ENCODE measurements at regions not wholly inside any gene's neighbourhood (a gene's known extent, or its start where the extent isn't known, plus 50 kb on each side); places are given as distances from the start of the nearest gene placed in this dataset.

GRCh38 chr1:212211371-212211770, 73.8 kb upstream of the PPP2R5A start:
- ChIA-PET CTCF (no interaction called here), POLR2A (no interaction called here)
- Histone ChIP-seq H3K9me3 (ENCODE audit: control insufficient read depth in 2 of 3, low read length in 3 of 3) (no peaks in the 10 kb centered on the region), H3K27ac (ENCODE audit: low read depth, low read length) (no peak overlapping the region), H3K4me3 (ENCODE audit: low read length) (no peak overlapping the region), H3K27me3 (ENCODE audit: control insufficient read depth in 2 of 2, insufficient read depth in 2 of 2, low read length in 2 of 2) (no peaks in the 10 kb centered on the region), H3K4me1 (ENCODE audit: control insufficient read depth in 2 of 2, insufficient read depth in 2 of 2, low read length in 2 of 2) (no peaks in the 10 kb centered on the region), H3K36me3 (ENCODE audit: control insufficient read depth in 2 of 3, insufficient read depth in 3 of 3, low read length in 3 of 3) (no peaks in the 10 kb centered on the region)
- intact Hi-C loops (cut with micrococcal nuclease): no loop called here
- ATAC-seq: no peak
- Mint-ChIP-seq H3K36me3 (peaks cover 0 to 1% (median 0%) of the 10 kb centered on the region in 5 donors), H3K4me1 (peaks cover 0 to 5% (median 0%) of the 10 kb centered on the region in 7 donors), H3K27ac (no peak overlapping the region), H3K9me3 (peaks cover 0 to 1% (median 0%) of the 10 kb centered on the region in 11 donors), H3K27me3 (peaks cover 0 to 9% (median 0%) of the 10 kb centered on the region in 5 donors), H3K4me3 (no peak overlapping the region)
- no peak for DNase-seq

- Histone ChIP-seq H3K4me1 (ENCODE audit: control insufficient read depth in 2 of 2, insufficient read depth in 2 of 2, low read length in 2 of 2) (no peaks in the 10 kb centered on the region), H3K27me3 (ENCODE audit: control insufficient read depth in 2 of 2, insufficient read depth in 2 of 2, low read length in 2 of 2) (no peaks in the 10 kb centered on the region), H3K9me3 (ENCODE audit: control insufficient read depth in 2 of 3, low read length in 3 of 3) (no peaks in the 10 kb centered on the region), H3K27ac (ENCODE audit: low read depth, low read length) (no peak overlapping the region), H3K4me3 (ENCODE audit: low read length) (no peak overlapping the region), H3K36me3 (ENCODE audit: control insufficient read depth in 2 of 3, insufficient read depth in 3 of 3, low read length in 3 of 3) (no peaks in the 10 kb centered on the region)
- no peak overlapping the region for H3K27ac Mint-ChIP-seq
- POLR2A ChIA-PET: no interaction called here
- H3K4me3 Mint-ChIP-seq: no peak overlapping the region
- peaks cover 0 to 5% (median 0%) of the 10 kb centered on the region in 7 donors for H3K4me1 Mint-ChIP-seq
- H3K27me3 Mint-ChIP-seq: peaks cover 0 to 3% (median 0%) of the 10 kb centered on the region in 5 donors
- peaks cover 0 to 1% (median 0%) of the 10 kb centered on the region in 11 donors for H3K9me3 Mint-ChIP-seq
- DNase-seq (no peak), ATAC-seq (no peak)
- CTCF ChIA-PET: no interaction called here
- intact Hi-C loops (cut with micrococcal nuclease): no loop called here
- H3K36me3 Mint-ChIP-seq: peaks cover 0 to 1% (median 0%) of the 10 kb centered on the region in 5 donors
These were observed 72.9 kb upstream of the PPP2R5A start for GRCh38 chr1:212212343-212212742.

DNA sequence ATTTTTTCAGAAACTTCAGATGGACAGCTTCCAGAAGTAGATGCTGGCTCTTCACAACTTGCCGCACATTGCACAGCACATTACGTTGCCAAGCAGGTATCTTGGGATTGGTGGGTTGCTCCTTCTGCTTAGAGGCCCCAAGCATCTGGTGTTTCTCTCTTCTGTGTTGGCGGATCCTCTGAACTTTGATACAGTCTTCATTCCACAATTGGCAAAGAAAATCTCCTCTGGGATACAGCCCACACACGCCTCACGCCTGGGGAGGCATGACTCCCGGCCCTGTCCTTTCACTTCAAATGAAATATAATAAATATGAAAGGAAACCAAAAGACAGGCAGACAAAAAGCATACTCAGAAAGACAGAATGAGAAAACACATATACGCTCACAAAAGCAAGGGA, 72.3 kb upstream of the PPP2R5A start:
- no peaks in the 10 kb centered on the region for H3K9me3 ChIP-seq (ENCODE audit: control insufficient read depth in 2 of 3, low read length in 3 of 3)

DNA sequence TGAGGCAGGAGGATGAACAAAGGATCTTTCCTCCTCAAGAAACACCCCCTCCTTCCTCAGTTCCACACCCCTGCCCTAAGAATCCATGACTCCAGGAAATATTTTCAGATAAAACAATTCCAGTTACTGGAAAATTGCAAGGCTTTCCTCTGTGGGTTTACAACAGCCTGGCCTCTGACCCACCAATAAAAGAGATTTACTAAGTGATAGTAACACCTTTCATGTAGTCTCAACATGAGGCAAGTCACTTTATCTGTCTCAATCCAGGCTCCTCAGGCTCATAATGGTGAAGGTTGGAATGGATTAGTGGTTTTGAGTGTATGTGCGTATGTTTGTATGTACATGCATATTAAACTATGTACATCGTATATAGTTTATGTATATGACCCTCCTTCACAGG, 71.4 kb upstream of the PPP2R5A start:
- H3K27me3 Mint-ChIP-seq: peaks cover 0 to 3% (median 0%) of the 10 kb centered on the region in 5 donors
- H3K27ac Mint-ChIP-seq: no peak overlapping the region
- ChIA-PET CTCF (interaction anchor here (0.7 kb wide), 1 partner anchor 154 kb away, joined by 3 read pairs; no protein-coding TSS in a partner anchor), POLR2A (no interaction called here)
- peaks cover 5 to 11% (median 6%) of the 10 kb centered on the region in 7 donors for H3K4me1 Mint-ChIP-seq
- no peaks in the 10 kb centered on the region for H3K27me3 ChIP-seq (ENCODE audit: control insufficient read depth in 2 of 2, insufficient read depth in 2 of 2, low read length in 2 of 2)
- intact Hi-C loops (cut with micrococcal nuclease): no loop called here
- H3K36me3 ChIP-seq (ENCODE audit: control insufficient read depth in 2 of 3, insufficient read depth in 3 of 3, low read length in 3 of 3): no peaks in the 10 kb centered on the region
- H3K27ac ChIP-seq (ENCODE audit: low read depth, low read length): no peak overlapping the region
- no peak overlapping the region for H3K4me3 Mint-ChIP-seq
- peaks cover 0 to 1% (median 0%) of the 10 kb centered on the region in 11 donors for H3K9me3 Mint-ChIP-seq
- no peak overlapping the region for H3K4me3 ChIP-seq (ENCODE audit: low read length)
- ATAC-seq (no peak), DNase-seq (no peak)
- peaks cover 0 to 1% (median 0%) of the 10 kb centered on the region in 5 donors for H3K36me3 Mint-ChIP-seq
- H3K9me3 ChIP-seq (ENCODE audit: control insufficient read depth in 2 of 3, low read length in 3 of 3): no peaks in the 10 kb centered on the region
- no peaks in the 10 kb centered on the region for H3K4me1 ChIP-seq (ENCODE audit: control insufficient read depth in 2 of 2, insufficient read depth in 2 of 2, low read length in 2 of 2)

More for the DNA sequence above, 72.3 kb upstream of the PPP2R5A start:
- Mint-ChIP-seq H3K36me3 (peaks cover 0 to 1% (median 0%) of the 10 kb centered on the region in 5 donors), H3K4me3 (no peak overlapping the region), H3K27ac (no peak overlapping the region), H3K9me3 (peaks cover 0 to 1% (median 0%) of the 10 kb centered on the region in 11 donors), H3K4me1 (peaks cover 0 to 5% (median 0%) of the 10 kb centered on the region in 7 donors), H3K27me3 (peaks cover 0 to 3% (median 0%) of the 10 kb centered on the region in 5 donors)
- ATAC-seq (no peak), DNase-seq (no peak)
- no peak overlapping the region for H3K4me3 ChIP-seq (ENCODE audit: low read length)
- intact Hi-C loops (cut with micrococcal nuclease): no loop called here
- ChIA-PET POLR2A (no interaction called here), CTCF (no interaction called here)
- no peak overlapping the region for H3K27ac ChIP-seq (ENCODE audit: low read depth, low read length)
- no peaks in the 10 kb centered on the region for H3K27me3 ChIP-seq (ENCODE audit: control insufficient read depth in 2 of 2, insufficient read depth in 2 of 2, low read length in 2 of 2)
- no peaks in the 10 kb centered on the region for H3K4me1 ChIP-seq (ENCODE audit: control insufficient read depth in 2 of 2, insufficient read depth in 2 of 2, low read length in 2 of 2)
- H3K36me3 ChIP-seq (ENCODE audit: control insufficient read depth in 2 of 3, insufficient read depth in 3 of 3, low read length in 3 of 3): no peaks in the 10 kb centered on the region

- Mint-ChIP-seq H3K4me3 (no peak overlapping the region), H3K27ac (no peak overlapping the region), H3K9me3 (peaks cover 0 to 1% (median 0%) of the 10 kb centered on the region in 11 donors), H3K4me1 (peaks cover 6 to 17% (median 10%) of the 10 kb centered on the region in 7 donors), H3K27me3 (peaks cover 0 to 3% (median 0%) of the 10 kb centered on the region in 5 donors), H3K36me3 (peaks cover 0 to 1% (median 0%) of the 10 kb centered on the region in 5 donors)
- CTCF ChIA-PET: interaction anchor here (0.7 kb wide), 1 partner anchor 154 kb away, joined by 3 read pairs; no protein-coding TSS in a partner anchor
- H3K4me1 ChIP-seq (ENCODE audit: control insufficient read depth in 2 of 2, insufficient read depth in 2 of 2, low read length in 2 of 2): no peaks in the 10 kb centered on the region
- no peak for ATAC-seq
- no peaks in the 10 kb centered on the region for H3K9me3 ChIP-seq (ENCODE audit: control insufficient read depth in 2 of 3, low read length in 3 of 3)
- no peaks in the 10 kb centered on the region for H3K36me3 ChIP-seq (ENCODE audit: control insufficient read depth in 2 of 3, insufficient read depth in 3 of 3, low read length in 3 of 3)
- no peaks in the 10 kb centered on the region for H3K27me3 ChIP-seq (ENCODE audit: control insufficient read depth in 2 of 2, insufficient read depth in 2 of 2, low read length in 2 of 2)
- no peak overlapping the region for H3K4me3 ChIP-seq (ENCODE audit: low read length)
- H3K27ac ChIP-seq (ENCODE audit: low read depth, low read length): no peak overlapping the region
- intact Hi-C loops (cut with micrococcal nuclease): no loop called here
- no peak for DNase-seq
- POLR2A ChIA-PET: no interaction called here
These were observed 70.9 kb upstream of the PPP2R5A start for GRCh38 chr1:212214325-212214724.

GRCh38 chr1:212215910-212216309, 69.3 kb upstream of the PPP2R5A start:
- CTCF ChIA-PET: no interaction called here
- peaks cover 0 to 1% (median 0%) of the 10 kb centered on the region in 5 donors for H3K36me3 Mint-ChIP-seq
- H3K27ac ChIP-seq (ENCODE audit: low read depth, low read length): no peak overlapping the region
- no peaks in the 10 kb centered on the region for H3K9me3 ChIP-seq (ENCODE audit: control insufficient read depth in 2 of 3, low read length in 3 of 3)
- no peaks in the 10 kb centered on the region for H3K36me3 ChIP-seq (ENCODE audit: control insufficient read depth in 2 of 3, insufficient read depth in 3 of 3, low read length in 3 of 3)
- H3K9me3 Mint-ChIP-seq: peaks cover 0 to 1% (median 0%) of the 10 kb centered on the region in 11 donors
- no peak for DNase-seq
- no peak for ATAC-seq
- H3K4me1 Mint-ChIP-seq: peaks cover 6 to 23% (median 11%) of the 10 kb centered on the region in 7 donors
- intact Hi-C loops (cut with micrococcal nuclease): no loop called here
- no peak overlapping the region for H3K27ac Mint-ChIP-seq
- POLR2A ChIA-PET: interaction anchor here (0.6 kb wide), 1 partner anchor 261 kb away, joined by 3 read pairs; no protein-coding TSS in a partner anchor
- H3K27me3 Mint-ChIP-seq: peaks cover 0 to 3% (median 0%) of the 10 kb centered on the region in 5 donors
- H3K4me3 ChIP-seq (ENCODE audit: low read length): no peak overlapping the region
- H3K4me3 Mint-ChIP-seq: no peak overlapping the region
- H3K4me1 ChIP-seq (ENCODE audit: control insufficient read depth in 2 of 2, insufficient read depth in 2 of 2, low read length in 2 of 2): no peaks in the 10 kb centered on the region
- H3K27me3 ChIP-seq (ENCODE audit: control insufficient read depth in 2 of 2, insufficient read depth in 2 of 2, low read length in 2 of 2): no peaks in the 10 kb centered on the region

GRCh38 chr1:212217633-212218032, 67.6 kb upstream of the PPP2R5A start:
- Mint-ChIP-seq H3K27me3 (peaks cover 0 to 3% (median 0%) of the 10 kb centered on the region in 5 donors), H3K4me3 (no peak overlapping the region), H3K9me3 (peaks cover 0 to 1% (median 0%) of the 10 kb centered on the region in 11 donors), H3K27ac (no peak overlapping the region), H3K36me3 (peaks cover 0 to 1% (median 0%) of the 10 kb centered on the region in 5 donors), H3K4me1 (peaks cover 6 to 27% (median 11%) of the 10 kb centered on the region in 7 donors)
- no peak for DNase-seq
- Histone ChIP-seq H3K9me3 (ENCODE audit: control insufficient read depth in 2 of 3, low read length in 3 of 3) (no peaks in the 10 kb centered on the region), H3K27ac (ENCODE audit: low read depth, low read length) (no peak overlapping the region), H3K36me3 (ENCODE audit: control insufficient read depth in 2 of 3, insufficient read depth in 3 of 3, low read length in 3 of 3) (no peaks in the 10 kb centered on the region), H3K4me1 (ENCODE audit: control insufficient read depth in 2 of 2, insufficient read depth in 2 of 2, low read length in 2 of 2) (no peaks in the 10 kb centered on the region), H3K27me3 (ENCODE audit: control insufficient read depth in 2 of 2, insufficient read depth in 2 of 2, low read length in 2 of 2) (no peaks in the 10 kb centered on the region), H3K4me3 (ENCODE audit: low read length) (no peak overlapping the region)
- ATAC-seq: no peak
- intact Hi-C loops (cut with micrococcal nuclease): no loop called here
- CTCF ChIA-PET: interaction anchor here (0.5 kb wide), 1 partner anchor 203 kb away, joined by 3 read pairs; no protein-coding TSS in a partner anchor
- POLR2A ChIA-PET: no interaction called here

All from naive thymus-derived CD4-positive, alpha-beta T cell (primary cell).